Left forelimb (tissue), 1 donor: ENCODE measurements at regions not wholly inside any gene's neighbourhood (a gene's known extent, or its start where the extent isn't known, plus 50 kb on each side); places are given as distances from the start of the nearest gene placed in this dataset.

Experiments
- DNase-seq: peaks from one replicate; pipeline ENCODE4 v3.0.0-alpha.2; 2018; ENCODE audit warnings: low spot score

DNA sequence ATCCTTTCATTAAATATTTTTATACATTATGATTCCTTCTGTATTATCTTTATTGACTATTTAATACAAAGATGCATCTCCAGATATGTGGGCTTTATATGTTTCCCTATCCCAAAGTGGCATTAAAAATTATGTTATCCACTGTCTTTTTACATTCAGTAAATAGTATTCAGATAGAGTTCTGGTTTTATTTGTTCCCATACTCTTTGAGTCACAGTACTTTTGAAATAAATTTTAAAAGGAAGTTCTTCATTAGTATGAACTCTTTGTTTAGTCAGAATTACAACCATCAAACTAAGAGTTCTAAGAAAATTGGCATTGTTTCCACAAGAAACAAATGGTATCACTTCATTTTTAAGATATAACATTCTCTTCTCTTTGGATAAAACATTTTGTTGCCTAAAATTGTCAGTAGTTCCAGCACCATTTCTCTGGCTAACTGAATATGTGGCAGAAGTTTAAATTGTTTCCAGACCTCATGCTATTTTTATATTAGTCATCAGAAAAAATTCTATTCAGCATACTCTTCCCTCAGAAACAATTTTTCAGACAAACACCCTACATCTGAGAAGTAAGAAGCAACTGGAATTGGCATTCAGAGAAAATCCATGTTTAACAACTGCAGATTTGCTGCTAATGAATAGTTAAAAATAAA is 88.5 kb upstream of the COL5A2 start:
- DNase-seq = no peak

DNA sequence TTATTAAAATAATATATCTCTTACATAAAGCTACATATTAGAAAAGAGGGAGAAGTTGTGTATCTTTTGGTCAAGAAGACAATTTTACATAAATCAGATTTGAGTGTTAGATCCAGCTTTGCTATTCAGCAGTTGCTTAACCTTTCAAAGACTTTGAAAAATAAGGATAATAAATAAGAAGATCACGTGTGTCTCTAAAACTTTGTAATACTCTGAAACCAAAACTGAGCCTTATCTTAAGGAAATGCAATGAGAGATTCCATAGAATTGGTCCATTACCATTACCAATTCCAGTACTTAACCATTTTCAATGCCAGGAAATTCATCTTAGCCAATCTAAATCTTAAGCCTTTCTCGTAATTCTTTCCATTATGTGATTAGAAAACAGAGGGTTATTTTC is 89.2 kb upstream of the COL5A2 start:
- no peak for DNase-seq

DNA sequence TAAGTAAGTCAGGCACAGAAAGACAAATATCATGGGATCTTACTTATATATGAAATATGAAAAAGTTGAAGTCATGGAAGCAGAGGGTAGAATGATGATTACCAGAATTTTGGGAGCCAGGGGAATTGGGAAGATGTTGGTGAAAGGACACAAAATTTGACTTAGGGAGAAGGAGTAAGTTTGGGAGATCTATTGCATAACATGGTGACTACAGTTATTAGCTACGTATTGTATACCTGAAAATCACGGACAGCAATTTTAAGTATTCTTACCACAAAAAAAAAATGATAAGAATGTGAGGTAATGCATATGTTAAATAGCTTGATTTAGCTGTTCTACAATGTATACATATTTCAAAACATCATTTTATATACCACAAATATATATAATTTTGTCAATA is 94.2 kb upstream of the COL5A2 start:
- DNase-seq = no peak

DNA sequence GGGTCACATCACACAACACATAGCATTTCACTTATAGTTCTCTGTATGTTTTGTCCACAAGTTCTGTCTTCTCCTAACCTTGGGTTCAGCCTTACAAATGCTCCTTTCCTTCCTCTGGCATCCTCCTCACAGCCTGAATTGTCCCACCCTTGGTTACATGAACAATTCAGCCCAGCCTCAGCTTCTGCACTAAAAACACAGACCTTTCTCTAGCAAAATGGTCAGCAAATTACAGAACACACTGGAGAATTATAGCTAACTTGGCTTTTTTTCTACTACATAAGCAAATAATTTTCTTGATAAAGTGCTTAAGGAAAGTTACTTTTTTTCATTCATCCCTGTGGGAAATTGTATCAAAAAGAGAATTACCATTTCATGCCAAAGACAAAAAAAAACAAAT is 94.8 kb upstream of the COL5A2 start:
- DNase-seq = no peak

DNA sequence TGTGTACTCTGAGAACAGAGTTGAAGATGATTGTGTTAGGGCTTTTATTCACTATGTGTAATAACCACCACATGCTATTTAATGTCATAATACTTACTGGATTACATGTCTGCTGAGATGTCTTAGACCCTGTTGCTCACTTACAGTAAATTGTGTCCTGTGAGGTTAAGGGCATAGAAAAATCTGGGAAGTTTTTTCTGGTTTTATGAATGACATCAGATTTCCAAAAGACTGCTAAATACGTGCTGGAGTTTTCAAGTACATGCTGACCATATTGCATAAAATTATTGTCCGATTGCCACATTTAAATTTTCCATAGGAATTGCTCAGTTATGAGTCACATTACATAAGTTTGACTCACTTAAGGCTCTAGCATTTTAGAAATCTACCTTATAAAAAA is 96.7 kb upstream of the COL5A2 start:
- no peak for DNase-seq

DNA sequence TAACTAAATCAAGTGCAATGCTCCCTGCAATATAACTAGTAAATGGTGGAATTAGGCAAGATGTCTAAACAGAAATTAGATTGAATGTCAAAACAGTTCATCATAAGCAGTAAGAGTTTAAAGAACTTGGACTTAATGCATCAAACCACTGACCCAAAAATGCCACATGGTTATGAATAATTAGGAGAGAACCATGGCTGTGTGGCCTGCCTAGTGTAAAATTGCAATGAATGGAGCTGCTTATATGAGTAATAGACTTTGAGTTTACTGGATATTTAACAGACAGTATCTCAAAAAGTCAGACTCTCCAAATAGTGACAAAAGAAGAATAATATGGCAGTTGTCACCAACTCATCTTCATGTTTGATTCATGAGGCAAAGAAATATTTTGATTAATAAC is 101.6 kb upstream of the COL5A2 start:
- no peak for DNase-seq

DNA sequence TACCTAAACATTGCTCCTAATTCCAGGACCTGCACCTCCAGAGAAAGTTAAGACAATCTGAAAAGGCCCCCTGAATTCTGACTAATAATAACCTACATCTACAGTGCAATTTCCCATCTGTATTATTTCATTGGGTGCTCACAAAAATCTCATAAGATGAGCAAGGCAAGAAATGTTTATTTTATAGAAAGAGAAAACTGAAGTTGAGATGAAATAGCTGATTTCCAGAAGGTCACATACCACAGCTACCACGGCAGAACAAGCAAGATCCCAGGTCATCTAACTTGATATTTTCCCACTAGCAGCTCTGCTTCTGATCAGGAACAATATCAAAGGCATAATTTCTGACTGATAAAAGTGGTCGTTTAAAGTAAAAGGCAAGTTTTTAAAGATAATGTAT is 105.8 kb upstream of the COL5A2 start:
- DNase-seq = no peak

DNA sequence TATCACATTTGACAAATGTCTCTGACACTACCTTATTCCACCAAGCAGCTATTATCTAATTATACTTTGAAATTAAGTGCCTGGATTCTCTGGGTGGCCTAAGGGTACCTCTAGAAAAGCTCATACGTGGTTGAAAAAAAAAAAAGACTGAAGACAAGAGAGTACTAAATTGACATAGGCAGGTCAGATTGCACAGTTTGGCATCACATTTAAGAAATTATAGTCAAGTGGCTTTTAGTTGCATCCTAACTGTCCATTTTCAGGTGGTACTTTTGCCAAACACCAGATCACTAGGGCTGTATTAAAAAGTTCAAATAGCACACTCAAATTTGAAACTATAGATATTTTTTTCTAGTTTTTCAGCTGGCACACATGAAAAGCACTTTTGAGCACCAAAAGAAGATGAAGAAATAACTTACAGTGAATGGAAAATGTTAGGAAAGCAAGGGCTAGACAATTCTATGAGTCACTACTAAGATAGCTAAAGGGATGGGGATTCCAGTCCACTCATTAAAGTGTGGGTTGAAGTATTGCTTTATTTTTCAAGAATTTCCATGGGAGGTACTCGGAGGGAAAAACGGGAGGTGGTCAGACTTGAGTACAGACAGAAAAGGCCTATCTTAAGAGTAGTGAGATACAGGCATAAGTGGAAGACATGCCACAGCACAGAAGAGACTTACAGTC is 106.5 kb upstream of the COL5A2 start:
- DNase-seq = no peak

DNA sequence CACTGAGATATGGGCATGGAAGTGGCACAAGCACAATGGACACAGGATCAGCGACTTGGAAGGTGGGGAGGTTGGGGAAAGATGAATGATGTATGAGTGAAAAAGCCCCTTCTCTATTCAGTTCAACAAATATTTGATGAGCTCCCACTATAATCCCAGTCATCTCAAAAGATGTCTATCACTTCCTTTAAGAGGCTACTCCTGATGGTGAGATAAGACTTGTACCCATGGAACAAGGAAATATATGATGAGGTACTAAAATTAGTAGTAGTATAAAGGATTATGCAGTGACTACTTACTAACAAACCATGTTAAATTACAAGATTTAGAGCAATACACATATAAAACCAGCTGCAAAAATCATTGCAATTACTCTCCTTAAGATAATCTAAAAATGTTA is 107.8 kb upstream of the COL5A2 start:
- no peak for DNase-seq

DNA sequence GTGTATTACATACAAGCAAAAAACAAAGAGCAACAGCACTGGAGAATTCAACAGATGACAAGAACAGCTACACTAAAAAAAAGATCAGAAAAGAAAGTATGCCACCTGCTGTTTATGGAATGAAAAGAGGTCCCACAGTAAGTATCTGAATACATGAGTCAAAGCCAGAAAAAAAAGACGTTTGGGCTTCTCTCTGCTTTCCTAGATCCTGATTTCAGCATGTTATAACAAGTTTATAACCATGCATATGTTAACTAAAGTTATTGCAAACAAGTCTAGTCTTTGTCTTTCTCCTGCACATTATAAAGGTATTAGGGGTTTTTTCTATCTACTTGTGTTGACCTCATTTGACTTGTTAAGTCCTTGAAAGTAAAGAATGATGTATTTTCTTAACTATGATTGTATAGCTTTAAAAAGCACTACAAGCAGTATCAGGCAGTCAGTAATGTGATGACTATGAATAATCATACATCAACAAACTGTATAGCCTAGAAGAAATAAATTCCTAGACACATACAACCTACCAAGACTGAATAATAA is 108.5 kb upstream of the COL5A2 start:
- no peak for DNase-seq

DNA sequence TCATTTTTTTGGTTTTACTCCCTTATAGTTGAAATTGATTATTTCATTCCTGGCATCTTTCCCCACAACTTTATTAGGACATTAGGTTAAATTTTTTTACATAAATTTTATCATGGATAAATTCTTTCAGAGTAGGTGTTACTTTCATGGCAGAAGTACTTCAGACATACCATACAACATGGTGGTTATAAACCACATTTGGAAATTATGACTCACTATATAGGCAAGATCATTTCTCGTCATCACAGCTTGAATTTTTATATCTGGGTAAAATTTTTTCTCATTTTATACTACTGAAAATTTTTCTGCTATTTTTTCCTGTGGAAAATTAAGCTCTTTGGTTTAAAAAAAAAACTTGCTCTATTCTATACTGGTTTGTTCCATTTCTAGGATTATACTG is 111.9 kb upstream of the COL5A2 start:
- DNase-seq = no peak

DNA sequence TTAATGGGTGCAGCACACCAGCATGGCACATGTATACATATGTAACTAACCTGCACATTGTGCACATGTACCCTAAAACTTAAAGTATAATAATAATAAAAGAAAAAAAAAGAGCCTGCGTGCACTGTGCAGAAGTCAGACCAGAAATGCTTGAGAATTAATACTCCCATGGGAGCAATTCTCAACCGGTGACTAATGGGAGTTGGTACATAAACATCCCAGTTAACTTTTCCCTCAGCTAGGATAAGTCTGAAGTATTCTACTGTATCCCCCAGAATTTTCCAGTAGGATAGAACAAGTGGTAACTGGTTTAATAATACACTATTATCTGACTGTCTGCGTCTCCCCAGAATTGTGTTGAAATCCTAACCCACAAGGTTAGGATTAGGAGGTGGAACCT is 113.6 kb upstream of the COL5A2 start:
- no peak for DNase-seq

DNA sequence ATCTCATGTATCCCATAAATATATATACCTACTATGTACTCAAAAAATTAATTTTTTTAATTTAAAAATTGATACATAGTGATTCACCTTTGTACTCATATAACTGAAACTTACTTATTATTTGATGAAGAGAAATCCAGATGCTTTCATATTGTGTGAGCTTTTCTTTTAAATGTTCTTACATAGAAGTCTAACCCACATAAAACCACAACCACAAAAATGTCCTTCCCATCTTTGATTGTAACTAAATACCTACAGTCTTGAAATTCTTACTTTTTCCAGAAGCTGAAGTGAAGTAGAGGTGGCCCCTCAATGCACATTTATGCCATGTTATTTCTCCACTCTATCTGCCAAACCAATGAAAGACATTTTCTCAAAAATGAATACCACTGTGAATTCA is 117.9 kb upstream of the COL5A2 start:
- no peak for DNase-seq

DNA sequence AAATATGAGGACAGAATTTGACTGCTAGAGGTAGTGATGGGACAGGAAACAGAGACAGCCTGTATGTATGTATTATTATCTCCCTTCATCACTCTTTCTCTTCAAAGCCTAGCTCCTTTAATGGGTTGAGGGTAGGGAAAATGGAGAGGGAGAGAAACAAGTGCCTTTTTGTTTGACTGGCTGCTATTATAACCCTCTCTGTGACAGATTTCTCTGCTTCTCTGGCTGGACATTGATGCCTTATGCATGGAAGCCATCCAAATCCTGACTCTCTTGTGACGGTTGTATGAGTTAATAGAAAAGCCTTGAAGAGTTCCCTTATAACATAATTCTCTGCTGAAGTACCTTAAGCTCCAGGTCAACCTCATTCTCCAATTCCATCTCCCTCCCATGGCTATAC is 118.5 kb upstream of the COL5A2 start:
- no peak for DNase-seq

DNA sequence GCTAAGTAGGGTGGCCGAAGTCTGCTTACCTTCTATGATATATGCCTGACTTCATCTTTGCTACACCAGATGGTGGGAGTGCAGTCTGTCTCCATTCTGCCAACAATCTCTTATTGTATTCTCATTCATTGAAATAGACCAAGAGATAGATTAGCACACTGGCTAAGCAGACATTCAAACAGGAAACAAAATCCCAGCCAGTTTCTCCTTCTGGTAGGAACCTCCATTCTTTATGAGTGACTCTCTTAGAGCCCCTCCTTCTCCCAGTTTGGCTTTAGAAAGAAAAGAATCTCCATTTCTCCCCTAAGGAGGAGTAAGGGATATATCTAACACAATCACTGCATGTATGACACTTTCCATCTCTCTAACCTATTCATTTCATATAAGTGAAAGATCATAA is 118.9 kb upstream of the COL5A2 start:
- DNase-seq = no peak

DNA sequence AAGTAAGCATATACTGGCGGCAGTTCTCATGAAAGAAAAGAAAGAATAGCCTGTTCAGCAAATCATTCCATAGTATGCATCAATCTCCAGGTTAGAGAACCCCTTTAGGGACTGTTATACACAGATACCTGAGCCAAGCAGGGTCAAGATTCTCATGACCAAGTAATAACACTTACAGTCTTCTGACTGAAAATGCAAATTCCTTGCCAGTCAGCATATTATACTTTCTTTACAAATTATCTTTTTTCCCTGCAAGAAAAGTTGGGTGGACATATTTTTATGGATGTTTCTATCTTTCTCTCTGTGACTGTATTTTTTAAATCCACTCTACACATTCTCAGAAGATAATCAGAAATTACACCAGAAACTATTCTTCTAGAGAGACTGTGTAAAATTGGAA is 120.4 kb upstream of the COL5A2 start:
- DNase-seq = no peak

DNA sequence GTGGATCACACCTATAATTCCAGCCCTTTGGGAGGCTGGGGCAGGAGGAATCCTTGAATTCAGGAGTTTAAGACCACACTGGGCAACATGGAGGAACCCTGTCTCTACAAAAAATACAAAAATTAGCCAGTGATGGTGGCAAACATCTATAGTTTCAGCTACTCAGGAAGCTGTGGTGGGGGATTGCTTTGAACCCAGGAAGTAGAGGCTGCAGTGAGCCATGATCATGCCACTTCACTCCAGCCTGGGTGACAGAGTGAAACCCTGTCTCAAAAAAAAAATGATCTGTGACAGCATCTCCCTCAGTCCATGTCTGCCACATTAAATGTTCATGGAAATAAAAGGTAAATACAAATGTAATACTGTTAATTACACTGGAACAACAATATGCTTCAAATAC is 121.4 kb upstream of the COL5A2 start:
- DNase-seq = no peak

DNA sequence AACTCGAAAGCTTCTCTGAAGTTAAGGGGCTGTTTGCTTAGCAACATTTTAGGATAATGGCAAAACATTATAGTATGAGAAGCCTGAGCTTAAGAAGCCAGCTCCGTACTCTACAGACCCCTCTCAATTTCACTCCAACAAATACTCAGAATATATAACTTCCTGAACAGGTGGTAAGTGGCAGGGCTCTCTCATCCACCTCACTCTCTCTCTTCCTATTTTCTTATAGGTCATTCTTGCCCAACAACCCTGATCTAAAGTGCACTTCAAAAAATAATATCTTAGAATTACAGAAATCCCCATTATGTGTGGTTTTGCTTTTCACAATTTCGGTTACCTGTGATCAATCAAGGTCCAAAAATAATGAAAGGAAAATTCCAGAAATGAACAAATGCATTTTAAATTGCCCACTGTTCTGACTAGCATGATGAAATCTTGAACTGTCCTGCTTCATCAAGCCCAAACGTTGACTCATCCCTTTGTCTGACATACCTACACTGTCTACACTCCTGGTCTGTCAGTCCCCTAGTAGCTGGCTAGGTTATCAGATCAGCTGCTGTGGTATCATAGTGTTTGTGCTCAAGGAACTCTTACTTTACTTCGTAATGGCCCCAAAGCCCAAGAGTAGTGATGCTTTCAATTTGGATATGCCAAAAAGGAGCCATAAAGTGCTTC is 122.8 kb upstream of the COL5A2 start:
- no peak for DNase-seq

DNA sequence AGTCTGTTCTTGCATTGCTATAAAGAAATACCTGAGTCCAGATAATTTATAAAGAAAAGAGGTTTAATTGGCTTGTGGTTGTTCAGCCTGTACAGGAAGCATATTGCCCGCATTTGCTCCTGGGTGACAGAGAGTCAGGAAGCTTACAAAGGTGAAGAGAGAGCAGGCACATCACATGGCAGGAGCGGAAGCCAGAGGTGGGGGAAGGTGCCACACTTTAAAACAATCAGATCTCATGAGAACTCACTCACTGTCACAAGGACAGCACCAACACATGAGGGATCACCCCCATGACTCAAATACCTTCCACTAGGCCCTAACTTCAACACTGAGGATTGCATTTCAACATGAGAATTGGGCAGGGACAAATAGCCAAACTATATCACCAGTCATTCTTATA is 124.8 kb upstream of the COL5A2 start:
- DNase-seq = no peak

DNA sequence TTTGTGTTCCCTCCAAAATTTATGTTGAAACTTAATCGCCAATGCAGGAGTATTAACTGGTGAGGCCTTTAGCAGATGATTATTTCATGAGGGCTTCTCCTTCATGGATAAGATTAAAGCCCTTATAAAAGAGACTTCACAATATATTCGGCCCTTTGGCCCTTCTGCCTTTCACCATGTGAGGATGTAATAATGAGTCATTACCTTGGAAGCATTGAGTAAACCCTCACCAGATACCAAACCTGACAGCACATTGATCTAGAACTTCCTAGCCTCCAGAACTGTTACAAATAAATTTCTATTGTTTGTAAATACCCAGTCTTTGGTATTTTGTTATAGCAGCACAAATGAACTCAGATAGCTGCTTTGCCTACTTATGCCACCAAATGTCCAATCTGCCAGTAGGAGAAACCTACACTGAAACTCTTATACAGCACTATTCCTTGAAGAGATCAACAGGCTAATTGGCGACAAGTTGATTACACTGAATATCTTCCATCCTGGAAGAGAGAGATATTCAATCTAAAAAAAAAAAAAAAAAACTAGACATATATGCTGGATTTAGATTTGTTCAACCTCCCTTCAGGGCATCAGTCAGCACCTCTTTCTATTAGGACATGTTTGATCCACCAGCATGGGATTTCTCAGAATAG is 125.9 kb upstream of the COL5A2 start:
- DNase-seq = no peak

DNA sequence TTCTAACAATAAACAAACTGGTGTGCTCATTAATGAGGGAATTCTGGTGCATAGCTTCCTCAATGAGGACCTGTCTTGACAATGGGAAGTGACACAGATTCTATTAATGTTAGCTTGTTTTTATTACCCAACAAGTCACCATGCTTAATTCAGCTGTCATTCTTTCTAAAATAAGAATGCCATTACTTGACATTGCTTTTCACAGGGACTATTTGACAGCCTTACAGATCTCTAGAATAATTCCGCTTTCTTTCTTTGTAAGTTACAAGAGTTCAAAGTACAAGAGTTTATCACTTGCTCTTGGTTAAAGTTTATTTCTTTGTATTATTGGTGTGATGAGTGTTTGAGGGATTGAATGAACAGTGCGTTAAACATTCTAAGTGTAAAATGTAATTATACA is 127.0 kb upstream of the COL5A2 start:
- DNase-seq = no peak

DNA sequence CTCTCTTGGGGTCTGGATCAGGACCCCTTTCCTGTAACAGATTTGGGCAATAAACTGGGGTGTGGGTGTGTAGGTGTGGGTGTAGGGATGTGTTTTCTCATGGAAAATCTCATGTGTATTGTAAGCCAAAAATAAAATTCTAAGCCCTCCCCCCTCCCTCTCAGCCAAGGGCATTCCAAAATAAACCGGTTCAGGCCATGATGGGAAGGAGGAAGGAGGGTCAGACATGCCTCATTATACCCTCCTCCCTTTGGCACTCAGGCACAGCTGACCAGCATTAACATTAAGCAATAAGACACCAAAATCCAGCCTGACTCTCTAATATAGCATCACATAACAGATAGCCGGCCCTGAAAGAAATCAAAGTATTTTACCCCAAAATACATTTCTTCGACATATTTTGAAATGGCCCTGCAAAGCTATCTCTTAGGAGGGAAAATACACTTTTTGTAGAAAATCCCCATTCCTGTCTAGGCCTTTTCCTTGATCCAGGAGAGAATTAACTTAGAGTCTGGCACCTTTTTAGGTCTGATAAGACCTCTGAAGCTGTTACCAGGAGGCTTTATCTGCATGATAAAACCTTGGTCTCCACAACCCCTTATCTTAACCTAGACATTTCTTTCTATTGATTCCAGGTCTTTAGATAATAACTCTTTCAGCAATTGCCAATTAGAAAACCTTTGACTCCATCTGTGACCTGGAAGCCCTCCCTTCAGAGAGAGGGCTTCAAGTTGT is 128.7 kb upstream of the COL5A2 start:
- no peak for DNase-seq
